Fibroblast of the conjunctiva (primary cell): ENCODE measurements at regions not wholly inside any gene's neighbourhood (a gene's known extent, or its start where the extent isn't known, plus 50 kb on each side); places are given as distances from the start of the nearest gene placed in this dataset.

Experiments
- DNase-seq: peaks from one replicate; pipeline ENCODE4 v3.0.0-alpha.2; 2010; ENCODE audit warnings: low read depth

GRCh38 chr4:66693694-66694093 is 851.6 kb downstream of the CENPC start:
- no peak for DNase-seq

GRCh38 chr4:66691101-66691500 is 854.2 kb downstream of the CENPC start:
- DNase-seq, result no peak

GRCh38 chr4:66688674-66689073 is 856.6 kb downstream of the CENPC start:
- DNase-seq, result peak; percentile 1

- no peak for DNase-seq
Observed at GRCh38 chr4:66687459-66687858, 857.8 kb downstream of the CENPC start.

- no peak for DNase-seq
Observed at GRCh38 chr4:66681962-66682361, 863.3 kb downstream of the CENPC start.

- DNase-seq, result no peak
Observed at GRCh38 chr4:66667249-66667648, 878.1 kb downstream of the CENPC start.

- no peak for DNase-seq
Observed at GRCh38 chr4:66662620-66663019, 882.7 kb downstream of the CENPC start.

GRCh38 chr4:66658809-66659208 is 886.5 kb downstream of the CENPC start:
- no peak for DNase-seq

- no peak for DNase-seq
Observed at GRCh38 chr4:66655505-66655904, 889.8 kb downstream of the CENPC start.

- DNase-seq, result no peak
Observed at GRCh38 chr4:66653937-66654336, 891.4 kb downstream of the CENPC start.

GRCh38 chr4:66649236-66649635 is 896.1 kb downstream of the CENPC start:
- no peak for DNase-seq

- no peak for DNase-seq
Observed at GRCh38 chr4:66647926-66648325, 897.4 kb downstream of the CENPC start.

- no peak for DNase-seq
Observed at GRCh38 chr4:66647476-66647875, 897.8 kb downstream of the CENPC start.

GRCh38 chr4:66640233-66640990 is 904.9 kb downstream of the CENPC start:
- no peak for DNase-seq

- peak; percentile 0 for DNase-seq
Observed at GRCh38 chr4:66639361-66639760, 905.9 kb downstream of the CENPC start.

- no peak for DNase-seq
Observed at GRCh38 chr4:66636349-66636748, 909.0 kb downstream of the CENPC start.

- DNase-seq, result no peak
Observed at GRCh38 chr4:66633477-66633876, 911.8 kb downstream of the CENPC start.

- no peak for DNase-seq
Observed at GRCh38 chr4:66629927-66630326, 915.4 kb downstream of the CENPC start.

- no peak for DNase-seq
Observed at GRCh38 chr4:66628146-66628545, 917.2 kb downstream of the CENPC start.

GRCh38 chr4:66625480-66625879 is 919.8 kb downstream of the CENPC start:
- no peak for DNase-seq

- no peak for DNase-seq
Observed at GRCh38 chr4:66613591-66613990, 931.7 kb downstream of the CENPC start.

GRCh38 chr4:66609014-66609413 is 936.3 kb downstream of the CENPC start:
- DNase-seq, result no peak

- DNase-seq, result no peak
Observed at GRCh38 chr4:66606908-66607307, 936.6 kb upstream of the EPHA5 start.

GRCh38 chr4:66606215-66606614 is 935.9 kb upstream of the EPHA5 start:
- no peak for DNase-seq
